ENCODE measurements at regions not wholly inside any gene's neighbourhood (a gene's known extent, or its start where the extent isn't known, plus 50 kb on each side); places are given as distances from the start of the nearest gene placed in this dataset.

DNA sequence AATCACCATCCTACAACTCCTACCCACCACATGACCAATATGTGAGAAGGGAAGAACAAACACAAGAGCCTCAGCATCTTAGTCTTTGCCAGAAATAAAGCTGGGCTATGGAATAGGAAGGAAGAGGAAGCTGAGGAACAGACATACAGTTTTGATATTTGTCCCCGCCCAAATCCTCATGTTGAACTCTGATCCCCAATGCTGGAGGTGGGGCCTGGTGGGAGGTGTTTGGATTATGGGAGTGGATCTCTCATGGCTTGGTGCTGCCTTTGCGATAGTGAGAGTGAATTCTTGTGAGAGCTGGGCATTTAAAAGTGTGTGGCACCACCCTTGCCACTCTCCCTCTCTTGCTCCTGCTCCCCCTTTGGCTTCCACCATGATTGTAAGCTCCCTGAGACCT, 52.4 kb upstream of the NLK start:
- TF ChIP-seq EZH2 (optimal IDR thresholded peaks at IDR 0.05; ENCODE audit: low read depth, low read length) (no peak), EZH2phosphoT487 (IDR thresholded peaks at IDR 0.05; ENCODE audit: low read length) (no peak)
- TF ChIP-seq, protein P1, sequence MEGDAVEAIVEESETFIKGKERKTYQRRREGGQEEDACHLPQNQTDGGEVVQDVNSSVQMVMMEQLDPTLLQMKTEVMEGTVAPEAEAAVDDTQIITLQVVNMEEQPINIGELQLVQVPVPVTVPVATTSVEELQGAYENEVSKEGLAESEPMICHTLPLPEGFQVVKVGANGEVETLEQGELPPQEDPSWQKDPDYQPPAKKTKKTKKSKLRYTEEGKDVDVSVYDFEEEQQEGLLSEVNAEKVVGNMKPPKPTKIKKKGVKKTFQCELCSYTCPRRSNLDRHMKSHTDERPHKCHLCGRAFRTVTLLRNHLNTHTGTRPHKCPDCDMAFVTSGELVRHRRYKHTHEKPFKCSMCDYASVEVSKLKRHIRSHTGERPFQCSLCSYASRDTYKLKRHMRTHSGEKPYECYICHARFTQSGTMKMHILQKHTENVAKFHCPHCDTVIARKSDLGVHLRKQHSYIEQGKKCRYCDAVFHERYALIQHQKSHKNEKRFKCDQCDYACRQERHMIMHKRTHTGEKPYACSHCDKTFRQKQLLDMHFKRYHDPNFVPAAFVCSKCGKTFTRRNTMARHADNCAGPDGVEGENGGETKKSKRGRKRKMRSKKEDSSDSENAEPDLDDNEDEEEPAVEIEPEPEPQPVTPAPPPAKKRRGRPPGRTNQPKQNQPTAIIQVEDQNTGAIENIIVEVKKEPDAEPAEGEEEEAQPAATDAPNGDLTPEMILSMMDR (IDR thresholded peaks at IDR 0.05; ENCODE audit: low read length), result no peak
